Glutamatergic neuron (in vitro differentiated cells): ENCODE measurements at regions not wholly inside any gene's neighbourhood (a gene's known extent, or its start where the extent isn't known, plus 50 kb on each side); places are given as distances from the start of the nearest gene placed in this dataset.

ENCODE experiments used
- DNase-seq: peaks from one replicate; pipeline ENCODE4 v3.0.0; 2022
- H3K27ac Mint-ChIP-seq: one replicate; pipeline ENCODE4 v1.8.0; 2020; ENCODE audit warnings: mild to moderate bottlenecking, mixed read lengths, inconsistent platforms; ENCODE audit not compliant: unreplicated experiment
- H3K27me3 Mint-ChIP-seq: one replicate; pipeline ENCODE4 v1.8.0; 2020; ENCODE audit warnings: mild to moderate bottlenecking, moderate library complexity, mixed read lengths, inconsistent platforms; ENCODE audit not compliant: unreplicated experiment
- H3K36me3 Mint-ChIP-seq: one replicate; pipeline ENCODE4 v1.8.0; 2020; ENCODE audit warnings: mild to moderate bottlenecking, mixed read lengths, inconsistent platforms; ENCODE audit not compliant: unreplicated experiment
- H3K4me1 Mint-ChIP-seq: one replicate; pipeline ENCODE4 v1.8.0; 2020; ENCODE audit warnings: mild to moderate bottlenecking, low read depth, mixed read lengths, inconsistent platforms; ENCODE audit not compliant: unreplicated experiment
- H3K4me3 Mint-ChIP-seq: one replicate; pipeline ENCODE4 v1.8.0; 2020; ENCODE audit warnings: mild to moderate bottlenecking, mixed read lengths, inconsistent platforms; ENCODE audit not compliant: unreplicated experiment
- H3K9me3 Mint-ChIP-seq: one replicate; pipeline ENCODE4 v1.8.0; 2020; ENCODE audit warnings: mild to moderate bottlenecking, moderate library complexity, mixed read lengths, inconsistent platforms; ENCODE audit not compliant: unreplicated experiment
- CTCF ChIP-seq: fragments of 200-600 bp; sonication (generic); IDR thresholded peaks from one replicate; pipeline ENCODE4 v1.5.0; 2021; ENCODE audit not compliant: partially characterized antibody, unreplicated experiment

GRCh38 chr13:29999492-30000369 lies 149.3 kb upstream of the UBL3 start:
- no peak for DNase-seq
- peaks cover 9% of the 10 kb centered on the region for H3K4me1 Mint-ChIP-seq
- peaks cover 7% of the 10 kb centered on the region for H3K9me3 Mint-ChIP-seq
- TF ChIP-seq CTCF, result no peak
- H3K27ac Mint-ChIP-seq, result no peak overlapping the region
- H3K27me3 Mint-ChIP-seq, result peaks cover 2% of the 10 kb centered on the region
- no peaks in the 10 kb centered on the region for H3K36me3 Mint-ChIP-seq
- H3K4me3 Mint-ChIP-seq, result no peak overlapping the region

DNA sequence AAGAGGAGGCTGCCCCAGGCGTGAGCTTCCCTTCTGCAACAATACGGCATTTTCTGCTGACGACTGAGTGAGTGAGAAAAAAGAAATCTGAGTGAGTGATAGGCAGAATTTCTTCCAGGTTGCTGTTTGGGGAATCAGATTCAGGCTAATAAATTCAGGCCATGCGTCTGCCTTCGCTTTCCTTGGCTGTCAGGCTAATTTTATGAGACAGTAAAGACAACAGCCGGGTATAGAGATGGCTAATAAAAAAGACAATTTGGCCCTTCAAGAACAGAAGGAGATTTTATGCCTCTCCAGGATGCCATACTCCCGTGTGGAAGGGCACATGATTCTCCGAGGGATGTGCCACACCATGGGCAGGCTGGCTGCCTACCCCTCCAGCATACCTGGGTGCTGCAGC lies 145.9 kb upstream of the UBL3 start:
- H3K4me3 Mint-ChIP-seq, result no peak overlapping the region
- TF ChIP-seq CTCF, result no peak
- H3K36me3 Mint-ChIP-seq, result no peaks in the 10 kb centered on the region
- H3K27me3 Mint-ChIP-seq, result peaks cover 2% of the 10 kb centered on the region
- no peak for DNase-seq
- no peak overlapping the region for H3K27ac Mint-ChIP-seq
- peaks cover 5% of the 10 kb centered on the region for H3K4me1 Mint-ChIP-seq
- H3K9me3 Mint-ChIP-seq, result peaks cover 5% of the 10 kb centered on the region

GRCh38 chr13:29994911-29995595 lies 144.6 kb upstream of the UBL3 start:
- no peaks in the 10 kb centered on the region for H3K36me3 Mint-ChIP-seq
- H3K4me3 Mint-ChIP-seq, result no peak overlapping the region
- DNase-seq, result no peak
- H3K27me3 Mint-ChIP-seq, result no peaks in the 10 kb centered on the region
- peaks cover 3% of the 10 kb centered on the region for H3K4me1 Mint-ChIP-seq
- TF ChIP-seq CTCF, result no peak
- H3K9me3 Mint-ChIP-seq, result peaks cover 5% of the 10 kb centered on the region
- H3K27ac Mint-ChIP-seq, result no peak overlapping the region

- H3K4me3 Mint-ChIP-seq, result no peak overlapping the region
- H3K27ac Mint-ChIP-seq, result no peak overlapping the region
- no peak for DNase-seq
- H3K4me1 Mint-ChIP-seq, result peaks cover 3% of the 10 kb centered on the region
- H3K36me3 Mint-ChIP-seq, result no peaks in the 10 kb centered on the region
- H3K9me3 Mint-ChIP-seq, result peaks cover 5% of the 10 kb centered on the region
- H3K27me3 Mint-ChIP-seq, result no peaks in the 10 kb centered on the region
- no peak for TF ChIP-seq CTCF
Measured at GRCh38 chr13:29993716-29994488, 143.5 kb upstream of the UBL3 start.
